HEK293T (cell line): ENCODE measurements at regions not wholly inside any gene's neighbourhood (a gene's known extent, or its start where the extent isn't known, plus 50 kb on each side); places are given as distances from the start of the nearest gene placed in this dataset.

Experiments used
- BHLHE40 ChIP-seq: fragments of 450-650 bp; IDR thresholded peaks from 2 replicates; pipeline ENCODE4 v1.6.1; 2016; ENCODE audit warnings: mild to moderate bottlenecking, moderate library complexity, borderline replicate concordance
- CTBP1 ChIP-seq: fragments of 450-650 bp; IDR thresholded peaks from 2 replicates; pipeline ENCODE4 v1.6.1; 2016; ENCODE audit warnings: borderline replicate concordance
- FOXA1 ChIP-seq: fragments of 450-650 bp; IDR thresholded peaks from 2 replicates; pipeline ENCODE4 v1.6.1; 2016; ENCODE audit warnings: mild to moderate bottlenecking
- FOXK2 ChIP-seq: fragments of 450-650 bp; IDR thresholded peaks from 2 replicates; pipeline ENCODE4 v1.6.1; 2016; ENCODE audit warnings: mild to moderate bottlenecking
- FOXM1 ChIP-seq: fragments of 450-650 bp; IDR thresholded peaks from 2 replicates; pipeline ENCODE4 v1.6.1; 2017; ENCODE audit warnings: mild to moderate bottlenecking, borderline replicate concordance
- HDGF ChIP-seq: fragments of 450-650 bp; IDR thresholded peaks from 2 replicates; pipeline ENCODE4 v1.6.1; 2017; ENCODE audit warnings: antibody characterized with exemption, borderline replicate concordance
- L3MBTL2 ChIP-seq: fragments of 450-650 bp; conservative IDR thresholded peaks from 2 replicates; pipeline ENCODE4 v1.6.1; 2016; ENCODE audit warnings: mild to moderate bottlenecking
- LEF1 ChIP-seq: fragments of 450-650 bp; IDR thresholded peaks from 2 replicates; pipeline ENCODE4 v1.6.1; 2017; ENCODE audit warnings: mild to moderate bottlenecking, borderline replicate concordance
- SP1 ChIP-seq: fragments of 450-650 bp; IDR thresholded peaks from 2 replicates; pipeline ENCODE4 v1.6.1; 2017
- SUZ12 ChIP-seq: fragments of 450-650 bp; IDR thresholded peaks from 2 replicates; pipeline ENCODE4 v1.6.1; 2016; ENCODE audit warnings: mild to moderate bottlenecking
- TARDBP ChIP-seq: fragments of 450-650 bp; IDR thresholded peaks from 2 replicates; pipeline ENCODE4 v1.6.1; 2016
- ZNF384 ChIP-seq: fragments of 450-650 bp; IDR thresholded peaks from 2 replicates; pipeline ENCODE4 v1.6.1; 2016

DNA sequence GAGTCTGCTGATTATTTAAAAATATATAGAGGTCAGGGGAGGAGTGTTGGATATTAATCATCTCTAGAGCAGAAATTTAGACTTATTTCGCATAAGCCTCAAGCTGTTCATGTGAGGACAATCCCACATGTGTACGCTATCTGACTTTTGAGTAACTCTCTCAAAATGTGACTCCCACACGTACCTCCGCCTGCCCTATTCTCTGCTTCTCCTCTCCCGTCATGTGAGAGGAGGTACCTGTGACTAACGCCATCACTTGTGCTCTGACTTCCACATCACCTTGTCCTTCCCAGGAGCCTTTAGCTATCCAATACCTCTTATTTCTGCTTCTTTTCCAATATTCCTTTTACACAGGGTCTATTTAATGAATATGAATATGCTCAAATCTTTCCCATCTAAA, 119.3 kb upstream of the CALCR start:
- TF ChIP-seq LEF1 (no peak), SP1 (no peak), BHLHE40 (no peak), FOXA1 (no peak), L3MBTL2 (no peak), TARDBP (no peak), SUZ12 (no peak), ZNF384 (no peak), FOXK2 (no peak), FOXM1 (no peak), HDGF (no peak), CTBP1 (no peak)
